Stimulated activated naive CD8-positive, alpha-beta T cell treated with anti-CD3 and anti-CD28 coated beads, Interleukin-15, amount 100 ng/mL, for 72 hours (primary cell): ENCODE measurements at regions not wholly inside any gene's neighbourhood (a gene's known extent, or its start where the extent isn't known, plus 50 kb on each side); places are given as distances from the start of the nearest gene placed in this dataset.
"Not testable (repeated sequence)": the region's sequence is repeated elsewhere in the genome, so short reads cannot be mapped to it uniquely, and the experiment has no call there.

Experiments used
- ATAC-seq: fragments of 150-1000 bp; cut with Tn5 transposase; 2 replicates; pipeline ENCODE4 v1.10.0; 2021; ENCODE audit warnings: mild to moderate bottlenecking, moderate library complexity
- DNase-seq, 2 donors: peaks; one replicate each; pipeline ENCODE4 v3.0.0; 2021 to 2022
- H3K27ac Mint-ChIP-seq, 2 donors: one replicate each; pipeline ENCODE4 v1.8.0; 2022; ENCODE audit warnings: mild to moderate bottlenecking in 2 of 2, mixed read lengths in 2 of 2, moderate library complexity in 2 of 2
- H3K27me3 Mint-ChIP-seq: one replicate; pipeline ENCODE4 v1.8.0; 2022; ENCODE audit warnings: mixed read lengths
- H3K4me1 Mint-ChIP-seq: one replicate; pipeline ENCODE4 v1.8.0; 2022; ENCODE audit warnings: mild to moderate bottlenecking, mixed read lengths
- H3K4me3 Mint-ChIP-seq, 2 donors: one replicate each; pipeline ENCODE4 v1.8.0; 2022; ENCODE audit warnings: mild to moderate bottlenecking in 2 of 2, mixed read lengths in 2 of 2, moderate library complexity in 1 of 2
- H3K9me3 Mint-ChIP-seq, 2 donors: one replicate each; pipeline ENCODE4 v1.8.0; 2022; ENCODE audit warnings: mixed read lengths in 2 of 2

DNA sequence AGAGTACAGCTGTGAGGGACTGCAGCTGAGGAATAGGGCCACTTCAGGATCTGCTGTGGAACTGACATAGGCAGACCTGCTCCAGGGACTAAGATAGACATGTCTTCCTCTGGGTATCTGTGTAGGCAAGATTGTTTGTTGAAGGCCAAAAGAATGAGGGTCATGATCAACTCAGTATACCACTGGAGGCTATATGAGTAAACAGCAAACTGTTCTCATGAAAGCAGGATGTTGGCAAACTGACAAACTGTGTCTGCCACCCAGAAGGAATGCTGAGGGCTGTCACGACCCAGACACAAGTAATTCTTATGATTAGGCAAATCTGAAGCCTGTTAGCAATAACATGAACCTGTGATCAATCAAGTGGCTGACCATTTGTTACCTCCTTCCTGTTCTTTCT lies 910.5 kb downstream of the TLE4 start:
- ATAC-seq, DNase-seq, H3K4me3 Mint-ChIP-seq, H3K27me3 Mint-ChIP-seq, H3K27ac Mint-ChIP-seq, H3K4me1 Mint-ChIP-seq: not testable (repeated sequence)
- peaks cover 23 to 24% of the 10 kb centered on the region in 2 donors for H3K9me3 Mint-ChIP-seq

DNA sequence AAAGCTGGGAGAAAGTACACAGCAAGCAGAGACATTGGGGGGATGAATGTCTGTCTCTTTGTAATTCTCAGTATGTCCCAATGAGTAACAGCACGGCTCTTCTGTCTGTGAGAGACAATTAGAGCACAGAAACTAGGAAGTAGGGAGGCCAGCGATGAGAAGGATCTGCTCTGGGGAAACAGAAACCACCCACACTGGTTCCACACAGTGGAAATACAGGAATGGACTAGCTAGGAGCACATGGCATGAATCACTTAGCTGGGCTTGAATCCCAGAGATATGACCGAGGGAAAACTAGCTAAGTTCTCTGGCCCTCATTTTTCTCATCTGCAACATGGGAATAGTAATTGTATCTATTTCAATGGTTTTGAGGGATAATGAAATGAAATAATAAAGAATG lies 895.9 kb downstream of the TLE4 start:
- ATAC-seq (no peak), DNase-seq (no peak)
- peaks cover 0 to 14% of the 10 kb centered on the region in 2 donors for H3K9me3 Mint-ChIP-seq
- no peak overlapping the region for H3K27ac Mint-ChIP-seq
- no peaks in the 10 kb centered on the region for H3K4me1 Mint-ChIP-seq
- H3K27me3 Mint-ChIP-seq, result no peaks in the 10 kb centered on the region
- H3K4me3 Mint-ChIP-seq, result no peak overlapping the region

GRCh38 chr9:80465556-80465955 lies 893.8 kb downstream of the TLE4 start:
- Mint-ChIP-seq H3K4me3 (no peak overlapping the region), H3K27me3 (no peaks in the 10 kb centered on the region), H3K4me1 (no peaks in the 10 kb centered on the region), H3K27ac (no peak overlapping the region), H3K9me3 (peaks cover 5 to 10% of the 10 kb centered on the region in 2 donors)
- DNase-seq, result no peak
- no peak for ATAC-seq

- ATAC-seq (no peak), DNase-seq (no peak)
- Mint-ChIP-seq H3K9me3 (peaks cover 9 to 26% of the 10 kb centered on the region in 2 donors), H3K27ac (no peak overlapping the region), H3K4me3 (no peak overlapping the region), H3K4me1 (no peaks in the 10 kb centered on the region), H3K27me3 (no peaks in the 10 kb centered on the region)
Observed at GRCh38 chr9:80449513-80449912, 877.7 kb downstream of the TLE4 start.

DNA sequence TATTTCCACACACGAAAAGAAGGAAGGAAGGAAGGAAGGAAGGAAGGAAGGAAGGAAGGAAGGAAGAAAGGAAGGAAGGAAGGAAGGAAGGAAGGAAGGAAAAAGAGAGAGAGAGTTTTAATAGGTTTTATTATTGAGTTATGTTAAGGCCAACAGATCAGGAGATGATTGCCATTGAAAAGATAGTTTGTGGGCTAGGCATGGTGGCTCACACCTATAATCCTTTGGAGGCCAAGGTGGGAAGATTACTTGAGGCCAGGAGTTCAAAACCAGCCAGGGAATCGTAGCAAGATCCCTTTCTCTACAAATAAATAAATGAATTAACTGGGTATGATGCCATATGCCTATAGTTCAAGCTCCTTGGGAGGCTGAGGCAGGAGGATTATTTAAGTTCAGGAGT lies 877.2 kb downstream of the TLE4 start:
- no peaks in the 10 kb centered on the region for H3K27me3 Mint-ChIP-seq
- DNase-seq, result no peak

DNA sequence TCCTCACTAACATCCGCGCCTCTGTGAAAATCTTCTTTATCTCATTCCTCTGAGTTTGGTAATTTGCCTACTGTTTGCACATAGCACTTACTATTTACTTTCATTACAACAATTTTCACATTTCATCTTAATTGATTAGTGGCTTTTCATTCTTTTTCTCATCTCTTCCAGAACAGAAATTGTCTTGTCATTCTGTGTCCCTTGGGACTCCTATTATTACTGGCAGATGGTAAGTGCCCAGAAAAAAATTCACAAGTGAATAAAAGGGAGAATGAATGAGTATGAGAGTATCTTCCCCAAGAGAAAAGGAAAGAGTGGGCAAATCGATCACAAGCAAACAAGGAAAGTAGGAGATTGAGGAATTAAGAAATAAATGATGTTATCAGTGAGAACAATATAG lies 876.1 kb downstream of the TLE4 start:
- H3K27me3 Mint-ChIP-seq, result no peaks in the 10 kb centered on the region
- H3K9me3 Mint-ChIP-seq, result peaks cover 5 to 16% of the 10 kb centered on the region in 2 donors
- DNase-seq (no peak), ATAC-seq (no peak)
- H3K27ac Mint-ChIP-seq, result no peak overlapping the region
- no peaks in the 10 kb centered on the region for H3K4me1 Mint-ChIP-seq
- no peak overlapping the region for H3K4me3 Mint-ChIP-seq

More for the DNA sequence above, 877.2 kb downstream of the TLE4 start:
- ATAC-seq, result no peak
- no peak overlapping the region for H3K4me3 Mint-ChIP-seq
- H3K4me1 Mint-ChIP-seq, result no peaks in the 10 kb centered on the region
- H3K9me3 Mint-ChIP-seq, result peaks cover 5 to 21% of the 10 kb centered on the region in 2 donors
- H3K27ac Mint-ChIP-seq, result no peak overlapping the region

DNA sequence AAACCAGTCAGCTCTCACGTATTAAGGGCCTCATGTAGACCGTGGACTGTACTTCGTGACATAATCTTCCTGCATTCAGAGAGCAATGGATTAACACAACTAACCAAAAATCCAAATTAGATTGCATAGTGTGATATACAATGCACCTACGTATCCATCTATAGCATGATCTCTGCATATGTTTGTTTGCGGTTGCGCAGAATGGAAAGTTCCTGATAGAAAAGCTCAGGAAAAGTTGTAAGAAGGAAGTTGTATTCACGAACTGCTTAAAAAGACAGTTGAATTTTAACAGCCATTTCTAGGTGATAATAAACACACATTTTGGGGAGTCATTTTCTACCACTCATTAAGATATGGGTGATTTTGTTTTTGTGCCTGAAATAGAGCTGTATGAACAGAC lies 869.0 kb downstream of the TLE4 start:
- peaks cover 0 to 6% of the 10 kb centered on the region in 2 donors for H3K9me3 Mint-ChIP-seq
- ATAC-seq, result no peak

GRCh38 chr9:80437825-80438224 lies 866.1 kb downstream of the TLE4 start:
- DNase-seq (no peak), ATAC-seq (no peak)
- Mint-ChIP-seq H3K27me3 (no peaks in the 10 kb centered on the region), H3K4me3 (no peak overlapping the region), H3K4me1 (no peaks in the 10 kb centered on the region), H3K9me3 (peaks cover under 1 to 10% of the 10 kb centered on the region in 2 donors), H3K27ac (no peak overlapping the region)

More for the DNA sequence above, 869.0 kb downstream of the TLE4 start:
- Mint-ChIP-seq H3K27ac (no peak overlapping the region), H3K4me3 (no peak overlapping the region), H3K27me3 (no peaks in the 10 kb centered on the region), H3K4me1 (no peaks in the 10 kb centered on the region)
- DNase-seq, result no peak

- Mint-ChIP-seq H3K9me3 (peaks cover 7 to 10% of the 10 kb centered on the region in 2 donors), H3K27ac (no peak overlapping the region), H3K27me3 (no peaks in the 10 kb centered on the region), H3K4me1 (no peaks in the 10 kb centered on the region), H3K4me3 (no peak overlapping the region)
- DNase-seq (no peak), ATAC-seq (no peak)
Observed at GRCh38 chr9:80437091-80437640, 865.4 kb downstream of the TLE4 start.

- no peaks in the 10 kb centered on the region for H3K27me3 Mint-ChIP-seq
- H3K9me3 Mint-ChIP-seq, result peaks cover 10% of the 10 kb centered on the region in 2 donors
- no peaks in the 10 kb centered on the region for H3K4me1 Mint-ChIP-seq
- H3K27ac Mint-ChIP-seq, result no peak overlapping the region
- no peak overlapping the region for H3K4me3 Mint-ChIP-seq
- DNase-seq (no peak), ATAC-seq (no peak)
Observed at GRCh38 chr9:80435591-80435990, 863.8 kb downstream of the TLE4 start.

DNA sequence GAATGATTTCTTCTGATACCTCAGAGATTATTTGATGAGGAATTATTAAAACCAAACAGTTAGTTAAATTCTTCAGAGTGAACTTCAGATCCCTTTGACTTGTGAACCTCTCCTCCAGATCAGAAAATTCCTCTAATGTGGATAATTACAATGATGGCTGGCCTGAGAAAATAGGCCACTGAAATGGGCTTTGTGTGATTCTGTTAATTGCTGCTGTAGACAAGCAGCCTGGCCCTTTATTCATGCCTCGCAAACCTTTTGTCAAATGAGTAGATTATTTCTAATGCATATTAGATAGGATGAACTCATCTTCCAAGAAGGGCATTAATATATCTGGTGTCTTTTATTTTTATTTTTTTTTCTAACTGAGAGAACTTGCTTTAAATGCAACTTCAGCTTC lies 855.2 kb downstream of the TLE4 start:
- Mint-ChIP-seq H3K9me3 (peaks cover under 1 to 6% of the 10 kb centered on the region in 2 donors), H3K27me3 (no peaks in the 10 kb centered on the region), H3K4me1 (no peaks in the 10 kb centered on the region), H3K27ac (peak overlapping the region in 1 of 2 donors; percentile 48), H3K4me3 (no peak overlapping the region)
- DNase-seq (no peak), ATAC-seq (no peak)

DNA sequence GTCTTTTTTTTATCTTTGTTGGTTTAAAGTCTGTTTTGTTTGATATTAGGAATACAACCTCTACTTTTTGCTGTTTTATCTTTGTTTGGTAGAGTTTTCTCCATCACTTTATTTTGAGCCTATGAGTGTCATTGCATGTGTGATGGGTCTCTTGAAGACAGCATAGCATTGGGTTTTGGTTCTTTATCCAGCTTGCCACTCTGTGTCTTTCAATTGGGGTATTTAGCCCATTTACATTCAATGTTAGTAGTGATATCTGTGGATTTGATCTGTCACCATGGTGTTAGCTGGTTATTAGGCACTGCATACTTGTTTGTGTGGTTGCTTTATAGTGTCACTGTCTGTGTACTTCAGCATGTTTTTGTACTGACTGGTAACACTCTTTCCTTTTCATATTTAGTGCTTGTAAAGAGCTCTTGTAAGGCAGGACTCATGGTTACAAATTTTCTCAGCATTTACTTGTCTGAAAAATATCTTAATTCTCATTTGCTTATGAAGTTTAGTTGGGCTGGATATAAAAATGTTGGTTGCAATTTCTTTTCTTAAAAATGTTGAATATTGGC lies 845.5 kb downstream of the TLE4 start:
- Mint-ChIP-seq H3K4me1 (no peaks in the 10 kb centered on the region), H3K27me3 (no peaks in the 10 kb centered on the region), H3K4me3 (no peak overlapping the region), H3K9me3 (peaks cover 25 to 37% of the 10 kb centered on the region in 2 donors), H3K27ac (no peak overlapping the region)
- ATAC-seq (no peak), DNase-seq (no peak)

DNA sequence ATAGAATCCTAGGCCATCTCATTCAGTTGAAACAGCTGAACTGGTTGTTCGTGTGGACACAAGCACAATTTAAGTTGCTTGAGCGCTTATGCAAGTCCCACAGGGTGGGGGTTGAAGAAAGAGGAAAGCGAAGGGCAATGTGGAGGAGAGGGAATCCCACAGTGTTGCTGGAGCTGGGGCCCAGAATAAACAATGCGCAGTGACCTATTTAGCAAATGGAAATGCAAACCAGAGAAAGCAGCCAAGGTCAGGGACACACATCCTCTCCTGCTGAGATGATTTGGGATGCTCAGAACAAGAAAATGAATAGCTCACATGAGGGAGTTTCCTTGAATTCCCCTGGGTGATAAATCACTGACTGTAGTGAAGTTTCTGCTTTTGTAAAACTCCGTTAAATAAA lies 838.3 kb downstream of the TLE4 start:
- no peak overlapping the region for H3K27ac Mint-ChIP-seq
- DNase-seq (no peak), ATAC-seq (no peak)
- no peaks in the 10 kb centered on the region for H3K27me3 Mint-ChIP-seq
- H3K9me3 Mint-ChIP-seq, result peaks cover 0 to 17% of the 10 kb centered on the region in 2 donors
- no peak overlapping the region for H3K4me3 Mint-ChIP-seq
- no peaks in the 10 kb centered on the region for H3K4me1 Mint-ChIP-seq

- no peaks in the 10 kb centered on the region for H3K27me3 Mint-ChIP-seq
- ATAC-seq (no peak), DNase-seq (no peak)
- H3K27ac Mint-ChIP-seq, result no peak overlapping the region
- no peaks in the 10 kb centered on the region for H3K4me1 Mint-ChIP-seq
- H3K9me3 Mint-ChIP-seq, result peaks cover 0 to 17% of the 10 kb centered on the region in 2 donors
- no peak overlapping the region for H3K4me3 Mint-ChIP-seq
Observed at GRCh38 chr9:80407220-80407619, 835.5 kb downstream of the TLE4 start.

DNA sequence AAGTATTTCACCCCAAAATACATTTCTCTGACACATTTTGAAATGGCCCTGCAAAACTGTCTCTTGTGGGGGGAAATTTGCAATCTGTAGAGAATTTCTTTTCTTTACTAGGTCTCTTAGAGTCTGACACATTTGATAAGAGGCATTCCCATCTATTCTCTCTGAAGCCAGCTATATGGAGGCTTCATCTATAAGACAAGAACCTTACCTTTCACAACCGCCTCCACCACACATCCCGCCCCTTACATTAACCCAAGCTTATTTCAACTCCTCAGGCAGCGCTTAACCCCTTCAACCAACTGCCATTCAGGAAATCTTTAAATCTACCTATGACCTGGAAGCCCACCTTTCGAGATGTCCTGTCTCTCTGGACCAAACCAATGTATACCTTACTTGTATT lies 829.5 kb downstream of the TLE4 start:
- no peaks in the 10 kb centered on the region for H3K4me1 Mint-ChIP-seq
- DNase-seq, result no peak
- H3K9me3 Mint-ChIP-seq, result no peaks in the 10 kb centered on the region
- H3K27ac Mint-ChIP-seq, result no peak overlapping the region
- ATAC-seq, result no peak
- no peak overlapping the region for H3K4me3 Mint-ChIP-seq
- H3K27me3 Mint-ChIP-seq, result no peaks in the 10 kb centered on the region

DNA sequence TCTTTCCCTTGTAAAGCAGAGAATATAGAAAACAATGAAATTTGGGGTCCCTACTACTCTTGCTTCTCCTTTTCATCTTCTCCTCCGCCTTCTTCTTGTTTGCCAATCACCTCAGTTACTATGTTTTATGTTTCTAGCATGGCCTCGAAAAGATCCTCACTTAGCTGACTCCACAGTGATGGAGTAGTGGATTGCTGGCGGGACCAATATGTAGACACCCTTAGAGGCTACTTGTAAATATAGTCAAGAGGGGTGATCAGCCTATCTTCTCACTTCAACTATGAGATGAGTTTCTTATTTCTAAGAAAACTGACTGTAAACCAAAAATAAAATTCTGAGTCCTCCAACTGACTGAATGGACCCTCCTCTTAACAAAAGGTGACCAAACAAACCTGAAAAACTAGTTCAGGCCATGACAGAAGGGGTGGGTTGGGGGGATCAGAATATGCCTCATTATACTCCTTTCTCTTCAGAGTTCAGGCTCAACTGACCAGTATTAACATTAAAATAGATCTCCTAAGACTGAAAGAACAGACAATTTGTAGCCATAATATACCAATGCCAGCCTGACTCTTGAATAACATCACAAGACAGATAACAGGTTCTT lies 829.0 kb downstream of the TLE4 start:
- no peak overlapping the region for H3K27ac Mint-ChIP-seq
- no peaks in the 10 kb centered on the region for H3K27me3 Mint-ChIP-seq
- no peaks in the 10 kb centered on the region for H3K4me1 Mint-ChIP-seq
- no peak for DNase-seq
- H3K9me3 Mint-ChIP-seq, result no peaks in the 10 kb centered on the region
- H3K4me3 Mint-ChIP-seq, result no peak overlapping the region
- no peak for ATAC-seq

DNA sequence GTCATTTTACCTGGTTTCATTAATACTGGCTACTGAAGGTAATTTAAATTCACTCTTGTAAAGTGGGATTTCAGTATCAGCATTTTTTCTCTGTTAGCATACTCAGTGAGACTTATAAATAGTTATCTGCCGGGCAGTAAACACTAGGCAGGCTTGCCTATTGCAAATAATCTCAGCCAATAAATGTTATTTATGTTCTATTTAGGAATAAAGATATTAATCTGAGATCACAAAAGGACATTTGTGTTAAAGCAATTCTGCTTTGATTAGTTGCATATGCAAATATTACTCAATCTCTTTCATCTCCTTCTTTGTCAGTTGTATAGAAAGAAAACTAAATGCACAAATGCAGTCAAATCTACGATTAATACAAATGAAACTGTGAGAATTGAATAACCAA lies 827.8 kb downstream of the TLE4 start:
- Mint-ChIP-seq H3K9me3 (no peaks in the 10 kb centered on the region), H3K27me3 (no peaks in the 10 kb centered on the region), H3K27ac (no peak overlapping the region), H3K4me3 (no peak overlapping the region), H3K4me1 (no peaks in the 10 kb centered on the region)
- ATAC-seq (no peak), DNase-seq (no peak)
